ENCODE measurements at regions not wholly inside any gene's neighbourhood (a gene's known extent, or its start where the extent isn't known, plus 50 kb on each side); places are given as distances from the start of the nearest gene placed in this dataset.

GRCh38 chr4:123672987-123673386, 276.4 kb downstream of the SPRY1 start:
- no peak for TF ChIP-seq POLR2A (IDR thresholded peaks at IDR 0.05)
- no peak for TF ChIP-seq CTCF (IDR thresholded peaks at IDR 0.05)
- TF ChIP-seq POLR2AphosphoS5 (IDR thresholded peaks at IDR 0.05), result peak in 1 of 4 donors; percentile 7
- TF ChIP-seq EP300 (IDR thresholded peaks at IDR 0.05), result no peak

Measured in sigmoid colon (tissue), 4 donors.